Transverse colon (tissue), 4 donors: ENCODE measurements at regions not wholly inside any gene's neighbourhood (a gene's known extent, or its start where the extent isn't known, plus 50 kb on each side); places are given as distances from the start of the nearest gene placed in this dataset.
A peak's percentile ranks its signal among the peaks of the same experiment; 100 is the strongest.

Experiments used
- DNase-seq: peaks from one replicate; pipeline ENCODE4 v3.0.0-alpha.2; 2019
- H3K27ac ChIP-seq, 4 donors: fragments of 200-600 bp; sonication (generic); 2 replicates each; pipeline ENCODE4 v1.5.1; 2016 to 2018; ENCODE audit warnings: inconsistent platforms in 4 of 4
- H3K27me3 ChIP-seq: fragments of 200-600 bp; sonication (generic); 2 replicates; pipeline ENCODE4 v1.5.1; 2017; ENCODE audit warnings: inconsistent platforms
- H3K36me3 ChIP-seq, 4 donors: fragments of 200-600 bp; sonication (generic); 2 replicates each; pipeline ENCODE4 v1.5.1; 2017 to 2019; ENCODE audit warnings: inconsistent platforms in 4 of 4
- H3K4me1 ChIP-seq, 4 donors: fragments of 200-600 bp; sonication (generic); 2 replicates each; pipeline ENCODE4 v1.5.1; 2017 to 2020; ENCODE audit warnings: inconsistent platforms in 4 of 4
- H3K4me3 ChIP-seq, 4 donors: fragments of 200-600 bp; sonication (generic); 1 replicate in 1 of 4; 2 replicates in 3 of 4; pipeline versions ENCODE4 v1.5.1 to v1.6.1; 2017 to 2019; ENCODE audit warnings: inconsistent platforms in 4 of 4
- H3K9me3 ChIP-seq, 2 donors: fragments of 200-600 bp; sonication (generic); 2 replicates each; pipeline ENCODE4 v1.5.1; 2017 to 2019; ENCODE audit warnings: inconsistent platforms in 2 of 2
- CTCF ChIP-seq, 5 experiments: fragments of 200-600 bp in 3 of 5; fragments of 450-650 bp in 2 of 5; sonication (generic) in 3 of 5; IDR thresholded peaks; 1 replicate in 2 of 5; 2 replicates in 3 of 5; pipeline ENCODE4 v1.5.1; 2016 to 2017; ENCODE audit warnings: antibody characterized with exemption in 5 of 5, inconsistent platforms in 3 of 5, mild to moderate bottlenecking in 2 of 5, moderate library complexity in 1 of 5
- EP300 ChIP-seq: sonication (generic); formaldehyde crosslinking; IDR thresholded peaks from one replicate; pipeline ENCODE4 v1.6.1; 2017; ENCODE audit warnings: antibody characterized with exemption, low read depth
- POLR2A ChIP-seq: fragments of 450-650 bp; IDR thresholded peaks from one replicate; pipeline ENCODE4 v1.6.1; 2016; ENCODE audit warnings: antibody characterized with exemption, mild to moderate bottlenecking, moderate library complexity
- POLR2AphosphoS5 ChIP-seq, 3 donors: sonication (generic); formaldehyde crosslinking; IDR thresholded peaks; one replicate each; pipeline ENCODE4 v1.6.1; 2016; ENCODE audit warnings: antibody characterized with exemption in 3 of 3
- WGBS, 2 donors: methylation state at CpG; one replicate each; pipeline ENCODE4 v1.1.5; 2018; ENCODE audit warnings: low coverage in 1 of 2; 5-methylcytosine and 5-hydroxymethylcytosine counted together
- in situ Hi-C, 4 donors: fragments of 200-750 bp; cut with MboI; loops; one replicate each; pipeline versions ENCODE4 v1.15.0 to v1.15.1; 2017; ENCODE audit warnings: low sequenced_read_pairs in 3 of 4, low pct_ligation_motif_present in 1 of 4, low pct_unique_long_range_greater_than_20kb in 1 of 4
- intact Hi-C: fragments of 100-400 bp; cut with DNase I; formaldehyde crosslinking; loops from one replicate; pipeline ENCODE4 v1.15.1; 2023; ENCODE audit warnings: low total_unique reads

GRCh38 chr11:104727095-104727494 is 171.2 kb downstream of the CASP12 start:
- no peak overlapping the region for H3K27ac ChIP-seq
- no peak for DNase-seq
- no peaks in the 10 kb centered on the region for H3K9me3 ChIP-seq
- H3K4me1 ChIP-seq, result no peaks in the 10 kb centered on the region
- no peak for TF ChIP-seq EP300
- no peaks in the 10 kb centered on the region for H3K36me3 ChIP-seq
- 79 to 90% methylated on average over 1 of the region's 1 CpG for WGBS, 2 donors
- no peaks in the 10 kb centered on the region for H3K27me3 ChIP-seq
- no peak overlapping the region for H3K4me3 ChIP-seq
- intact Hi-C loops, result no loop called here
- in situ Hi-C loops, result no loop called here

GRCh38 chr11:104725796-104726408 is 172.4 kb downstream of the CASP12 start:
- no peak overlapping the region for H3K4me3 ChIP-seq
- H3K27ac ChIP-seq, result no peak overlapping the region
- TF ChIP-seq POLR2AphosphoS5 (IDR thresholded peaks at IDR 0.05), result no peak
- no peak for TF ChIP-seq EP300
- TF ChIP-seq CTCF (IDR thresholded peaks at IDR 0.05), result no peak
- no peaks in the 10 kb centered on the region for H3K9me3 ChIP-seq
- no peaks in the 10 kb centered on the region for H3K4me1 ChIP-seq
- in situ Hi-C loops (no loop called here), intact Hi-C loops (no loop called here)
- H3K27me3 ChIP-seq, result no peaks in the 10 kb centered on the region
- no peaks in the 10 kb centered on the region for H3K36me3 ChIP-seq
- WGBS, 2 donors, result 36 to 62% methylated on average over 1 to 4 of the region's 4 CpGs
- no peak for DNase-seq

GRCh38 chr11:104713401-104713800 is 184.9 kb downstream of the CASP12 start:
- 22 to 50% methylated on average over 1 of the region's 1 CpG for WGBS, 2 donors
- no peak overlapping the region for H3K27ac ChIP-seq
- no peaks in the 10 kb centered on the region for H3K36me3 ChIP-seq
- no peaks in the 10 kb centered on the region for H3K9me3 ChIP-seq
- intact Hi-C loops, result no loop called here
- no peak for DNase-seq
- in situ Hi-C loops, result no loop called here
- TF ChIP-seq POLR2A, result no peak
- no peak for TF ChIP-seq EP300
- no peak for TF ChIP-seq POLR2AphosphoS5 (IDR thresholded peaks at IDR 0.05)
- TF ChIP-seq CTCF (IDR thresholded peaks at IDR 0.05), result no peak
- no peak overlapping the region for H3K4me3 ChIP-seq
- no peaks in the 10 kb centered on the region for H3K27me3 ChIP-seq
- no peaks in the 10 kb centered on the region for H3K4me1 ChIP-seq

GRCh38 chr11:104705490-104706190 is 192.6 kb downstream of the CASP12 start:
- TF ChIP-seq POLR2A, result no peak
- no peak for TF ChIP-seq EP300
- TF ChIP-seq CTCF (IDR thresholded peaks at IDR 0.05), result no peak
- TF ChIP-seq POLR2AphosphoS5 (IDR thresholded peaks at IDR 0.05), result no peak
- H3K27me3 ChIP-seq, result no peaks in the 10 kb centered on the region

More at GRCh38 chr11:104705490-104706190, 192.6 kb downstream of the CASP12 start:
- H3K4me1 ChIP-seq, result peaks cover 0 to 11% (median 2%) of the 10 kb centered on the region in 4 donors
- 34 to 51% methylated on average over 4 of the region's 4 CpGs for WGBS, 2 donors
- peak overlapping the region; percentile 34 to 63 (median 38) for H3K27ac ChIP-seq
- no peak overlapping the region for H3K4me3 ChIP-seq
- intact Hi-C loops (no loop called here), in situ Hi-C loops (no loop called here)
- H3K36me3 ChIP-seq, result no peaks in the 10 kb centered on the region
- no peaks in the 10 kb centered on the region for H3K9me3 ChIP-seq
- DNase-seq, result peak; percentile 37
